ENCODE measurements at regions not wholly inside any gene's neighbourhood (a gene's known extent, or its start where the extent isn't known, plus 50 kb on each side); places are given as distances from the start of the nearest gene placed in this dataset.

GRCh38 chr17:72439893-72440502, 319.2 kb downstream of the SOX9 start:
- in situ Hi-C loops (cut with MboI; ENCODE audit: low sequenced_read_pairs) = no loop called here

DNA sequence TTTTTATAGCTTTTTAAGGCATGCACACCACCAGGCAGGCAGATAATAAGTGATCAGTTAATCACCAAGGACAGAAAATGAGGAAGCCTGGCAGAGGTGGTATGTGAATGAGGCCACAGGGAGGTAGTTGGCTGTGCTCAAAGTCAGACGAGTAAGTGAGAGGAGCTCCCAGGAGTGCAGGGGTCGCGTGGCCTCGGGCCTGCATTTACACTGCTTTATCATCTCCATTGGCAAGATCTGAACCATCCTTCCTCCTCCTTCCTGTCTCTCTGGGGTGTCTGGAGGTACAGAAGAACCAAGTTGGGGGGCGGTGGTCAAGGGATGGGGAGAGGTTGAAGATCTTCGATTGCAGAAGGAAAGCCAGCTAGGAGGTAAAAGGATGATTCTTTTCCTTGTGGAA, 320.1 kb downstream of the SOX9 start:
- in situ Hi-C loops (cut with MboI; ENCODE audit: low sequenced_read_pairs) = no loop called here

- in situ Hi-C loops (cut with MboI; ENCODE audit: low sequenced_read_pairs) = no loop called here
Measured at GRCh38 chr17:72441909-72442308, 321.1 kb downstream of the SOX9 start.

- in situ Hi-C loops (cut with MboI; ENCODE audit: low sequenced_read_pairs) = no loop called here
Measured at GRCh38 chr17:72444517-72445054, 323.8 kb downstream of the SOX9 start.

DNA sequence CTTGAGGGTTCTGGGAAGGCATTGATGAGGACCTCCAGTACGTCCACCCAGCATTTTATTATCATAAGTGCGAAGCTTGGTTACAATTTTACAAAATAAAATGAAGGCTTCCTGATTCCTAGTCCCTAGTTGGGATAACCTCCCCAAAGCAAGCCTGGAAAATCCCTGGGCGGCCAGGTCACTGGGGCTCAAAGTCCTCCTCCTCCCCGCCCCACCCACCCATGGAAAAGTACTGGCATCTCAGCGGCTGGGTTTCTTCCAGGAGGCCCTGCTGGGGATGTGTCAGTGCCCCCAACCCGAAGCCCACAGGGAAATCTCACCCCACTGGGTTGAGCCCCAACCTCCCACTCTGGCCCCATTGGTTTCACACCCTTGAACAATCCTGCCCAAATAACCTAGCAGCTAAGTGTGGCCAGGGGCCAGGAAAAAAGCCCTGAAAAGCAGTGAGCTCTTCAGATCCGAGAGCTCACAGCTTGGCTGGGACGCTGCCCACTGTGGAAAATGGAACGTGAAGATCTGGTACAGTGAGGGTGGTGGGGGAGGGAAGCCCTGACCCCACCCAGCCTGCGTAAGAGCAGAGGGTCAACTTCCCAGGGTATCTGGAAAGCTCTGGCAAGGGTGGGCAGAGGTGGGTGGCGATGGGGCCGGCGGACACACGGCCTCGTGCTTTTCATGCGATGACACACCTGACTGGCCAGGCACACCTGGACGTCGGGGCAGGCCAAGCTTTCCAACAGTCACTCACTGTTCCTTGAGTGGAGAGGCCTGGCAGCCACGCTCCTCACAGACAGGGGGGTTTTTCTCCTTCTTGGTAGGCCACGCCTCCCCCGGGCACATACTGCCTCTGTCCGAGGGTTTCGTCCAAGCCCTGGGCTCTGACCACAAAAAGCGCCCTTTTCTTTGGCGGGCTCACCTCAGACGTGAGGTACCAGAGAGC, 324.5 kb downstream of the SOX9 start:
- in situ Hi-C loops (cut with MboI; ENCODE audit: low sequenced_read_pairs) = no loop called here

GRCh38 chr17:72446118-72446517, 325.3 kb downstream of the SOX9 start:
- in situ Hi-C loops (cut with MboI; ENCODE audit: low sequenced_read_pairs) = no loop called here

GRCh38 chr17:72446525-72447250, 325.9 kb downstream of the SOX9 start:
- in situ Hi-C loops (cut with MboI; ENCODE audit: low sequenced_read_pairs) = no loop called here

- in situ Hi-C loops (cut with MboI; ENCODE audit: low sequenced_read_pairs) = no loop called here
Measured at GRCh38 chr17:72447251-72447640, 326.4 kb downstream of the SOX9 start.

- in situ Hi-C loops (cut with MboI; ENCODE audit: low sequenced_read_pairs) = no loop called here
Measured at GRCh38 chr17:72448019-72448418, 327.2 kb downstream of the SOX9 start.

GRCh38 chr17:72452286-72453173, 331.7 kb downstream of the SOX9 start:
- in situ Hi-C loops (cut with MboI; ENCODE audit: low sequenced_read_pairs) = no loop called here

DNA sequence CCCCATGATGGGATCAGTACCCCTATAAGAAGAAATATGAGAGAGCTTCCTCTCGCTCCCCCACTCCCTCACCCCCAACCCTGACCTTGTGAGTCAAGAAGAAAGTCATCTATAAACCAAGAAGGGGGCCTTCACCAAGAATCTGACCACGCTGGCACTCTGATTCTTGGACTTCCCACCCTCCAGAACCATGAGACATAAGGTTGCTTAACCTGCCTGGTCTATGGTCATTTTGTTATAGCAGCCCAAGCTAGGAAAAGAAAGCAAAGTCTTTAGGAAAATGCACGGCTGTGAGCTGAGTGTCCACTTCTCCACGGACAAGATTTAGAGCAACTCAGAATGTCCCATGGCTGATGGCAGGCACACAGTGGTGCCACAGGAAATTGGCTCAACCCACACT, 333.5 kb downstream of the SOX9 start:
- in situ Hi-C loops (cut with MboI; ENCODE audit: low sequenced_read_pairs) = no loop called here

GRCh38 chr17:72455562-72455961, 334.7 kb downstream of the SOX9 start:
- in situ Hi-C loops (cut with MboI; ENCODE audit: low sequenced_read_pairs) = no loop called here

DNA sequence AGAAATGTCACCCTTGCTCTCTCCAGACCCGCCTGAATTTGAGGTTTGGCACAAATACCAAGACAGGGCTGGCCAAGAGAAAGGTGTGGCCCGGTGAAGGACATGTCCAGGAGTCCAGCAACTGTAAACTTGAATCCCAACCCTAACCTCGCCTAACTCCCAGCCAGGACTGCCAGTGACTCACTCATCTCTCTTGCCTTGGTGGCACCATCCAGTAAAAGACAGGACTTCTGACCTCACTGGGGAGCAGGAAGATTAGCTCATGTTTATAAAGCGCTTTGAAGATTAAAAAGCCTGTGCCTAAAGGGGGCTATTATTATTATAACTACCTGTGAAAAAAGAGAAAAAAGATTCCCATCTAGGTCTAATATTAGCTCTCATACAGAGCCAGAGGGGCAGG, 335.3 kb downstream of the SOX9 start:
- in situ Hi-C loops (cut with MboI; ENCODE audit: low sequenced_read_pairs) = no loop called here

DNA sequence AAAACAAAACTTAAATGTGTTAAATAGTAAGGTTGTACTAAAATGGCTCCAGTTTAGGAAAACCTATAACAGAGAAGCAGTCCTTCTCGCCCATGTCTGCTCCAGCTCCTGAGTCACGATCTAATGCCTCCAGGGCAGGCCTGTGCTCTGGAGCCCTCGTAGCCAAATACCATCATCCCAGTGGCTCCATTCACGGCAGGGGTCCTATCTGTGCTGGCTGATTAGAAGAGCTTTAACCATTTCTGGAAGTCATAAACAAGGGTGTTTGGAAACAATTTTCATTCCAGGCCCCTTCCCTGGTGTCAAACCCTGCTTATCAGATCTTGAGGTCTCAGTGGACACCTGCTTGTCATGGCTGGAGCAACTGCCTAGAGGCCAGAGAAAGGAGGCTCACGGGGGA, 336.9 kb downstream of the SOX9 start:
- in situ Hi-C loops (cut with MboI; ENCODE audit: low sequenced_read_pairs) = no loop called here

DNA sequence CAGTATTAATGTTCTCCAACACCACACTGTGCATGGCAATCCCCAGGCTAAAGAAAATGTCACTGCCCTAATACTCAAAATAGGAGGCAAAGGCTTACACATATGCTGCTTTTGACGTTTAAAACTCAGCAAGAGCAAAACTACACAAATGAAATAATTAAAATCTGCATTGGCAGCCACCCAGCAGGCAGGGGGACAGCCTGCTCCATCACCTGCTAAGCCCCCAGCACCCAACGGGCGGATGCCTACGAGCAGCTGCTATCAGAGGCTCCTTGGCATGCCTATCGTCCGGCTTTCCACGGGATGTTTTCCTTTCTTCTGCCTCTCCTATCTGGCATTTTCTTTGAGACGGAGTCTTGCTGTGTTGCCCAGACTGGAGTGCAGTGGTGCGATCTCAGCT, 337.5 kb downstream of the SOX9 start:
- in situ Hi-C loops (cut with MboI; ENCODE audit: low sequenced_read_pairs) = no loop called here

- in situ Hi-C loops (cut with MboI; ENCODE audit: low sequenced_read_pairs) = no loop called here
Measured at GRCh38 chr17:72460711-72461110, 339.9 kb downstream of the SOX9 start.

DNA sequence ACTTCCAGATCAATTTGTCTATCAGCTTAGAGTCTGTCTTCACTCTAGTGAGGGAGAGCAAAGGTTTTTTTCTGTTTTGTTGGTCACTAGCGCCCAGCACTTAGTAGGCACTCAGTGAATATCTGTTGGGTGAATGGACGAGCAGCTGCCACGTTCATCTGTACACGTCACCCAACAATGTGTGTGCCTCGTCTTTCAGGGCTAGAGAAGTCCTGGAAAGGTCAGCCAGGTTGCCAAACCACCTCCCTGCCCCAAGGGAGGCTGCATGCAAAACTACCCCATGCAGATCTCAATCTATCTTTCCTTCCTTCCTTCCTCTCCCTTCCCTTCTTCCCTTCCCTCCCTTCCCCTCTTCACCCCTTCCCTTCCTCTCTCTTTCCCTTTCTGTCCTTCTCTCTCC, 340.9 kb downstream of the SOX9 start:
- in situ Hi-C loops (cut with MboI; ENCODE audit: low sequenced_read_pairs) = no loop called here

GRCh38 chr17:72462407-72462806, 341.6 kb downstream of the SOX9 start:
- in situ Hi-C loops (cut with MboI; ENCODE audit: low sequenced_read_pairs) = no loop called here

DNA sequence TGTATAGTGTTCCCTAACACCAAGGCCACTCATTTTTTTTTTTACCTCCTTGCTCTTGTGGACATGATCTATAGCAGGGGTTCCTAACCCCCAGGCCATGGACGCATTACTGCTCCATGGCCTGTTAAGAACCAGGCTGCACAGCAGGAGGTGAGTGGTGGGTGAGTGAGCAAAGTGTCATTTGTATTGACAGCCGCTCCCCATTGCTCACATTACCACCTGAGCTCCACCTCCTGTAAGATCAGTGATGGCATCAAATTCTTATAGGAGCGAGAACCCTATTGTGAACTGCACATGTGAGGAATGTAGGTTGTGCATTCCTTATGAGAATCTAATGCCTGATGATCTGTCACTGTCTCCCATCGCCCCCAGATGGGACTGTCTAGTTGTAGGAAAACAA, 342.0 kb downstream of the SOX9 start:
- in situ Hi-C loops (cut with MboI; ENCODE audit: low sequenced_read_pairs) = no loop called here

- in situ Hi-C loops (cut with MboI; ENCODE audit: low sequenced_read_pairs) = no loop called here
Measured at GRCh38 chr17:72463287-72464102, 342.7 kb downstream of the SOX9 start.
